ENCODE measurements at regions not wholly inside any gene's neighbourhood (a gene's known extent, or its start where the extent isn't known, plus 50 kb on each side); places are given as distances from the start of the nearest gene placed in this dataset.

GRCh38 chr3:182115328-182116015, 403.7 kb downstream of the SOX2 start:
- no peak for FAIRE-seq
- Histone ChIP-seq H3K9ac (ENCODE audit: low read length) (no peak overlapping the region), H4K20me1 (ENCODE audit: insufficient read depth, low read length) (no peaks in the 10 kb centered on the region), H3K27ac (ENCODE audit: low read depth, low read length) (no peak overlapping the region), H3K36me3 (ENCODE audit: insufficient read depth, low read length) (no peaks in the 10 kb centered on the region), H3K9me3 (ENCODE audit: insufficient read depth, low read depth, low read length) (peaks cover 3% of the 10 kb centered on the region), H3K27me3 (ENCODE audit: insufficient read depth, low read length) (peaks cover 19% of the 10 kb centered on the region), H3K4me1 (ENCODE audit: insufficient read depth, low read length) (peaks cover 5% of the 10 kb centered on the region), H3K4me3 (ENCODE audit: insufficient read depth, low read depth, low read length) (no peak overlapping the region), H3K79me2 (ENCODE audit: insufficient read depth, low read length) (no peaks in the 10 kb centered on the region), H3K4me2 (ENCODE audit: low read length) (no peak overlapping the region), H2AFZ (ENCODE audit: low read depth, low read length) (no peak overlapping the region)
- peaks cover 4% of the 10 kb centered on the region for H3K27me3 Mint-ChIP-seq (ENCODE audit: low read depth, unreplicated experiment)
- H3K36me3 Mint-ChIP-seq (ENCODE audit: low read depth, unreplicated experiment), result no peaks in the 10 kb centered on the region
- peaks cover 8% of the 10 kb centered on the region for H3K4me1 Mint-ChIP-seq (ENCODE audit: low read depth, unreplicated experiment)
- TF ChIP-seq CTCF (IDR thresholded peaks at IDR 0.05; ENCODE audit: insufficient read depth, low read depth, low read length) (no peak), EZH2 (IDR thresholded peaks at IDR 0.05; ENCODE audit: insufficient read depth, low read length) (no peak)
- H3K4me3 Mint-ChIP-seq (ENCODE audit: unreplicated experiment), result no peak overlapping the region
- H3K27ac Mint-ChIP-seq (ENCODE audit: unreplicated experiment), result no peak overlapping the region
- DNase-seq (ENCODE audit: low read depth), result peak; percentile 55
- peaks cover 3% of the 10 kb centered on the region for H3K9me3 Mint-ChIP-seq (ENCODE audit: unreplicated experiment)

GRCh38 chr3:182116386-182116785, 404.7 kb downstream of the SOX2 start:
- no peaks in the 10 kb centered on the region for H4K20me1 ChIP-seq (ENCODE audit: insufficient read depth, low read length)
- H3K36me3 ChIP-seq (ENCODE audit: insufficient read depth, low read length), result no peaks in the 10 kb centered on the region
- H3K27me3 Mint-ChIP-seq (ENCODE audit: low read depth, unreplicated experiment), result peaks cover 4% of the 10 kb centered on the region
- H3K9ac ChIP-seq (ENCODE audit: low read length), result no peak overlapping the region
- no peaks in the 10 kb centered on the region for H3K9me3 Mint-ChIP-seq (ENCODE audit: unreplicated experiment)
- H3K27me3 ChIP-seq (ENCODE audit: insufficient read depth, low read length), result peaks cover 25% of the 10 kb centered on the region
- no peaks in the 10 kb centered on the region for H3K79me2 ChIP-seq (ENCODE audit: insufficient read depth, low read length)
- no peak for TF ChIP-seq EZH2 (IDR thresholded peaks at IDR 0.05; ENCODE audit: insufficient read depth, low read length)
- no peak for TF ChIP-seq CTCF (IDR thresholded peaks at IDR 0.05; ENCODE audit: insufficient read depth, low read depth, low read length)
- H2AFZ ChIP-seq (ENCODE audit: low read depth, low read length), result no peak overlapping the region
- H3K4me1 Mint-ChIP-seq (ENCODE audit: low read depth, unreplicated experiment), result peaks cover 12% of the 10 kb centered on the region
- no peak overlapping the region for H3K27ac Mint-ChIP-seq (ENCODE audit: unreplicated experiment)
- H3K36me3 Mint-ChIP-seq (ENCODE audit: low read depth, unreplicated experiment), result no peaks in the 10 kb centered on the region
- no peak overlapping the region for H3K27ac ChIP-seq (ENCODE audit: low read depth, low read length)
- no peak overlapping the region for H3K4me3 Mint-ChIP-seq (ENCODE audit: unreplicated experiment)
- no peak overlapping the region for H3K4me3 ChIP-seq (ENCODE audit: insufficient read depth, low read depth, low read length)
- peaks cover 5% of the 10 kb centered on the region for H3K4me1 ChIP-seq (ENCODE audit: insufficient read depth, low read length)
- FAIRE-seq, result no peak
- peak; percentile 68 for DNase-seq (ENCODE audit: low read depth)
- peaks cover 3% of the 10 kb centered on the region for H3K9me3 ChIP-seq (ENCODE audit: insufficient read depth, low read depth, low read length)
- H3K4me2 ChIP-seq (ENCODE audit: low read length), result no peak overlapping the region

- peaks cover 3% of the 10 kb centered on the region for H3K9me3 ChIP-seq (ENCODE audit: insufficient read depth, low read depth, low read length)
- TF ChIP-seq CTCF (IDR thresholded peaks at IDR 0.05; ENCODE audit: insufficient read depth, low read depth, low read length), result no peak
- H3K27me3 Mint-ChIP-seq (ENCODE audit: low read depth, unreplicated experiment), result peaks cover 4% of the 10 kb centered on the region
- H3K36me3 Mint-ChIP-seq (ENCODE audit: low read depth, unreplicated experiment), result no peaks in the 10 kb centered on the region
- peaks cover 12% of the 10 kb centered on the region for H3K4me1 Mint-ChIP-seq (ENCODE audit: low read depth, unreplicated experiment)
- FAIRE-seq (peak; percentile 80), DNase-seq (ENCODE audit: low read depth) (no peak)
- no peak overlapping the region for H2AFZ ChIP-seq (ENCODE audit: low read depth, low read length)
- no peak overlapping the region for H3K4me3 ChIP-seq (ENCODE audit: insufficient read depth, low read depth, low read length)
- H3K27ac ChIP-seq (ENCODE audit: low read depth, low read length), result no peak overlapping the region
- H3K36me3 ChIP-seq (ENCODE audit: insufficient read depth, low read length), result no peaks in the 10 kb centered on the region
- H3K79me2 ChIP-seq (ENCODE audit: insufficient read depth, low read length), result no peaks in the 10 kb centered on the region
- H3K4me2 ChIP-seq (ENCODE audit: low read length), result no peak overlapping the region
- H3K9me3 Mint-ChIP-seq (ENCODE audit: unreplicated experiment), result no peaks in the 10 kb centered on the region
- no peak overlapping the region for H3K9ac ChIP-seq (ENCODE audit: low read length)
- no peak overlapping the region for H3K27ac Mint-ChIP-seq (ENCODE audit: unreplicated experiment)
- peaks cover 29% of the 10 kb centered on the region for H3K27me3 ChIP-seq (ENCODE audit: insufficient read depth, low read length)
- H3K4me3 Mint-ChIP-seq (ENCODE audit: unreplicated experiment), result no peak overlapping the region
- H4K20me1 ChIP-seq (ENCODE audit: insufficient read depth, low read length), result no peaks in the 10 kb centered on the region
- H3K4me1 ChIP-seq (ENCODE audit: insufficient read depth, low read length), result peaks cover 5% of the 10 kb centered on the region
These were observed 405.4 kb downstream of the SOX2 start for GRCh38 chr3:182117131-182117530.

All from astrocyte (in vitro differentiated cells and primary cell).